GM18519 (cell line): ENCODE measurements at regions not wholly inside any gene's neighbourhood (a gene's known extent, or its start where the extent isn't known, plus 50 kb on each side); places are given as distances from the start of the nearest gene placed in this dataset.

ENCODE experiments used
- ATAC-seq: cut with Tn5 transposase; IDR thresholded peaks from one replicate; pipeline ENCODE4 v1.9.1; 2021; ENCODE audit warnings: mild to moderate bottlenecking, moderate library complexity; ENCODE audit not compliant: unreplicated experiment, low FRiP score

- no peak for ATAC-seq
Measured at GRCh38 chr5:53359916-53360517, 120.4 kb upstream of the FST start.

GRCh38 chr5:53360811-53361210, 119.6 kb upstream of the FST start:
- ATAC-seq = no peak

GRCh38 chr5:53361708-53362107, 118.7 kb upstream of the FST start:
- ATAC-seq = no peak

GRCh38 chr5:53362521-53362941, 117.9 kb upstream of the FST start:
- no peak for ATAC-seq

DNA sequence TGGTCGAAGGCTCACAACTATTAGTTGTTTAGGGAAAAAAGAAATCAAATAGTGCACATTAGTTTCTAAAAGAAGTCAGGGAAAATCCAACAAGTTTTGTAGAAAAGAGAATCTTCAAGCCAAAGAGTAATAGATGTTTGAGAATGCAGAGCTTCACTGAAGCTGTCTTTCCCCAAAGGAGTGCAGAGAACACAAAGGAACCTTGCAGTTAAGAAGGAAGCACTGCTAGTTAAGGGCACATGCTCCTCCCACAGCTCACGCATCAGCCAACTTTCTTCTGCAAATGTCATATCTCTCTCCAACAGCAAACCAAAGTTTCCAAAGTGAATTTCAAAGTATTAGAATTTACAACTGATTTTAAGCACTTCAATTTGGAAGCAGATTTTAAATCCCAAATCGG, 116.4 kb upstream of the FST start:
- no peak for ATAC-seq

DNA sequence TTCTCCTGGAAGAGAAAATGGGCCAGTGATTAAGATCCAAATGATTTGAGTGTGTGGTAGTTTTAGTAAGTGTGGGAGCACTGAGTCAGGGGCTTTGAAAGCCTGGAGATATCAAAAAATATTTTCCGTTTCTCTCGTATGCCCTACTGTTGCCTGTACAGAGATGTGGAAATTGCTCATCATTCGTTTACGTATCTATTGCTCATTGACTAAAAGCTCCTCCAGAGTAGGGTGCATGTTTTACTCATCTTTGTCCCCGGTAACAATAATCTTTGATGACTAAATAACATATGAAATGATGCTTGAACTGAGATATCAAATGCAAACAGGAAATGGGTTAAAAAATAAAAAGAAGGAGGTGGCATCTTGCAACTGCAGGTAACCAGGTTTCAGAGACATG, 114.2 kb upstream of the FST start:
- no peak for ATAC-seq

GRCh38 chr5:53367727-53368126, 112.7 kb upstream of the FST start:
- ATAC-seq = no peak

DNA sequence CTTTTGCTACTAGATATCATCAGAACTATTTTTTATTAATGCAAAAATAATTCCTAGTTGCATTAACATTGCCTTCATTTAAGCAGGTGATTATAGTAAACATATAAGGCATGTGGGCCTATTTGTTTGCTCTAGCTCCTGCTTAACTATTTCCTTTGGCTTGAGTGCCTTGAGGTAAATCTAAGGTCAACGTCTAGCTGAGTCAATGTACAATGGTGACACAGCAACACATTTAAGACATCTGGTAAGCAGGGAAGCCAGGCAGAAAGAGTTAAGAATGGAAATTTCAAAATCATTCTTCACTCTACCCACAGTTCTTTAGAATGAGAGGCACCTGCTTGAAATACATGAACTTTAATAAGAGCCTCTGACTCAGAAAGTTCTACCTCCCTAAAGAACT, 111.9 kb upstream of the FST start:
- ATAC-seq = no peak

GRCh38 chr5:53368966-53369605, 111.3 kb upstream of the FST start:
- ATAC-seq = no peak

GRCh38 chr5:53369681-53370080, 110.7 kb upstream of the FST start:
- no peak for ATAC-seq

GRCh38 chr5:53373451-53374158, 106.8 kb upstream of the FST start:
- no peak for ATAC-seq

GRCh38 chr5:53376853-53377252, 103.6 kb upstream of the FST start:
- no peak for ATAC-seq

DNA sequence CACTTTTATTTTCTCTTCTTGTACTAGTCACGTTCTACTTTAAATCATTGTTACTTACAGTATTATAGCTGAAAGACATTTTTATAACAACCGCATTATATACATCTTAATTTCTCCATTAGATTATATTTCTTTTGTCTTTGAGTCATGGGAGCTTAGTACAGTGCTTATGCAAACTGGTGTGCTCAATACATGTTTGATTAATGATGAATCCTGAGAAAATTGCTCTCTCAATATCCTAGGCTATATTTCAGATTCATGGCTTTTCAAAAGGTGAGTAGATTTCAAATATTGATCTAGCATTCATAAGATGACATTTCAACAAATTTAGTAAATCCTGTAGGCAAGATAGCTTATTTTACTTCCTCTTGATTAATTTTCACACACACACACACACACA, 102.2 kb upstream of the FST start:
- no peak for ATAC-seq

GRCh38 chr5:53378590-53379247, 101.7 kb upstream of the FST start:
- ATAC-seq = no peak

DNA sequence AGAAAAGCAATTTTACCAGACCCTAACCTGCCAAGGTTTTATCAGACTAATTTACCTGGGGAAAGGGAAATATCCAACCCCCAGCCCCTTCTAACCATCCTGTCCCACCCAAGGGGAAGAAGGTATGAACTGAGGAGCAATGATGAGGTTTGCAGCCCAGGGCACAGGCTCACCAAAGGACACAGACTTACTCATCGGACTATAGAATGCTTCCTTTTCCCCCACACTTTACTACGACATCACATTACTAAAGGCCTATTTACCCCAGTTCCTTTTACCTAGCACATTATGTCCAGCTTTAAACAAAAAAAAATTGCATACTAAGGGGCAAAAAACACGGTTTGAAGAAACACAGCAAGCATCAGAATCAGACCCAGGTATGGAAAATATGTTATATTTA, 94.1 kb upstream of the FST start:
- no peak for ATAC-seq

DNA sequence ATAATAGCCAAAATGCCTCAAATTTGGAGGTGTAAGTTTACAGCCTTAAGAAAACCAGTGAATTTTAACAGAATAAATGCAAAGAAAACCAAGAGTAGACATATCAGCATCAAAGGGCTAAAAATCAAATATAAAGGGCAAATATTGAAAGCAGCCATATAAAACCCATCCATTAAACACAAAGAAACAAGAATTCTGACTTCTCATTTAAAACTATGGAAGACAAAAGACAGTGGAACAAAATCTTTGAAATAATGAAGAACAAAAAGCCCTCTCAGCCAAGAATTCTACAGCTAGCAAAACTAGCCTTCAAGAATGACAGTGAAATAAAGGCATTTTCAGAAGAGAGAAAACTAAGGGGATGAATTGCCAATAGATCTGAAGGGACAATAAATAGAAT, 91.3 kb upstream of the FST start:
- no peak for ATAC-seq

GRCh38 chr5:53392073-53392472, 88.4 kb upstream of the FST start:
- ATAC-seq = peak; percentile 97

GRCh38 chr5:53394808-53395207, 85.6 kb upstream of the FST start:
- no peak for ATAC-seq

- no peak for ATAC-seq
Measured at GRCh38 chr5:53397141-53397757, 83.2 kb upstream of the FST start.

DNA sequence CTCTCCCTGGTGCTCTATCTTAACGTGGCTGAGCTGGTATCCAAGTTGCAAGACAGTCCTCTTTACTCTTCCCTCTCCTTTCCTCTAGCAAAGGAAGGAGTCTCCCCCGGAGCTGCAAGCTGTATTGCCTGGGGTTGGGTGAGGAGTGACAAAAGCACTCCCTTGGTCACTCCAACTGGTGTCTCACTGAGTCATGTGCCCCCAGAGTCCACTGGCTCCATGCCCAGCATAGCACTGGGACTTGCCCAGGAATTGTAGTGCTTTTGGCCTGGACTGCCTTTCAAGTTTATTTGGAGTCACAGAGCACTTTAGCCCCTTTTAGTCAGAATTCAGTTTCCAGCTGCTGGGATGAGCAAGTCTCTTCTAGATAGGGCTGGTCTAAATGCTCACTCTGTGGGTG, 82.6 kb upstream of the FST start:
- no peak for ATAC-seq
